ENCODE measurements at regions not wholly inside any gene's neighbourhood (a gene's known extent, or its start where the extent isn't known, plus 50 kb on each side); places are given as distances from the start of the nearest gene placed in this dataset.
A peak's percentile ranks its signal among the peaks of the same experiment; 100 is the strongest.

- no peak for TF ChIP-seq CTCF (IDR thresholded peaks at IDR 0.05)
- DNase-seq (ENCODE audit: low spot score), result no peak
- Histone ChIP-seq H3K4me3 (no peak overlapping the region), H3K27ac (no peak overlapping the region)
Measured at GRCh38 chr22:49210606-49211005, 617.1 kb downstream of the BRD1 start.

GRCh38 chr22:49209452-49210195, 618.0 kb downstream of the BRD1 start:
- Histone ChIP-seq H3K4me3 (no peak overlapping the region), H3K27ac (no peak overlapping the region)
- no peak for TF ChIP-seq CTCF (IDR thresholded peaks at IDR 0.05)
- DNase-seq (ENCODE audit: low spot score), result no peak

- Histone ChIP-seq H3K27ac (no peak overlapping the region), H3K4me3 (no peak overlapping the region)
- TF ChIP-seq CTCF (IDR thresholded peaks at IDR 0.05), result no peak
- peak; percentile 52 for DNase-seq (ENCODE audit: low spot score)
Measured at GRCh38 chr22:49208768-49209252, 618.9 kb downstream of the BRD1 start.

- Histone ChIP-seq H3K4me3 (no peak overlapping the region), H3K27ac (no peak overlapping the region)
- TF ChIP-seq CTCF (IDR thresholded peaks at IDR 0.05), result no peak
- DNase-seq (ENCODE audit: low spot score), result peak; percentile 53
Measured at GRCh38 chr22:49208004-49208402, 619.7 kb downstream of the BRD1 start.

GRCh38 chr22:49207008-49208003, 620.4 kb downstream of the BRD1 start:
- TF ChIP-seq CTCF (IDR thresholded peaks at IDR 0.05), result no peak
- peak; percentile 54 for DNase-seq (ENCODE audit: low spot score)
- no peak overlapping the region for H3K27ac ChIP-seq
- H3K4me3 ChIP-seq, result no peak overlapping the region

- Histone ChIP-seq H3K27ac (no peak overlapping the region), H3K4me3 (no peak overlapping the region)
- DNase-seq (ENCODE audit: low spot score), result peak; percentile 50
- no peak for TF ChIP-seq CTCF (IDR thresholded peaks at IDR 0.05)
Measured at GRCh38 chr22:49206281-49206680, 621.4 kb downstream of the BRD1 start.
